ENCODE measurements at regions not wholly inside any gene's neighbourhood (a gene's known extent, or its start where the extent isn't known, plus 50 kb on each side); places are given as distances from the start of the nearest gene placed in this dataset.
A peak's percentile ranks its signal among the peaks of the same experiment; 100 is the strongest.

DNA sequence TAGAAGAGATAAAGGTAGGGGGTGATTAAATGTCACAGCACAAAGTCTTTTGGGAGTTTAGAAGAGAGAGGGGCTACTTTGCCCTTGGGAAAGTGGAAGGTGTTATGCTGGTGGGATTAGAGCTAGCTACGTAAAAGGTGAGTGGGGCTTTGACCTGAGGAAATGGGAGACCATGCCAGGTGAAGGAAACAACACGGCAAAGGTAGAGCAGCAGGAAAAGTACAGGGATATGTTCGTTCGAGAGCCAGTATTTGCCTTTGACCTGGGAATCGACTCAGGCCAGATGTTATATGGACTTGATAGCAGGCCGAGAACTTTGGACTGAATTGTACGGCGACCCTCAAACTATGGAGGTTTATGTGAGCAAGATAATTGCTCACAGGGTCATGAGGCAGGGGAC is 55.7 kb upstream of the ACKR3 start:
- TF ChIP-seq Cebpa-rat (IDR thresholded peaks at IDR 0.05) = no peak
- H4K20me1 ChIP-seq = no peaks in the 10 kb centered on the region
- H3K4me3 ChIP-seq = no peak overlapping the region

GRCh38 chr2:236516708-236517107 is 52.9 kb upstream of the ACKR3 start:
- Histone ChIP-seq H3K4me2 (peak overlapping the region in 4 of 11 experiments; percentile 1 to 76 (median 76); a peak in 2 of 22 replicates), H3K9me3 (replicated peaks in 1 of 11) (no peaks in the 10 kb centered on the region), H3K36me3 (no peaks in the 10 kb centered on the region), H4K20me1 (no peaks in the 10 kb centered on the region), H3K4me3 (no peak overlapping the region), H3K9ac (no peak overlapping the region), H3K27me3 (no peaks in the 10 kb centered on the region), H3K4me1 (peaks cover 22 to 41% (median 29%) of the 10 kb centered on the region in 10 experiments), H3K27ac (no peak overlapping the region)
- no peak for TF ChIP-seq Cebpa-rat (IDR thresholded peaks at IDR 0.05)

More for the DNA sequence above, 55.7 kb upstream of the ACKR3 start:
- Histone ChIP-seq H3K27me3 (no peaks in the 10 kb centered on the region), H3K9ac (no peak overlapping the region), H3K27ac (no peak overlapping the region), H3K4me1 (peaks cover 24 to 44% (median 28%) of the 10 kb centered on the region in 10 experiments), H3K36me3 (no peaks in the 10 kb centered on the region), H3K9me3 (replicated peaks in 1 of 11) (no peaks in the 10 kb centered on the region), H3K4me2 (0 out of 22 replicates have a peak overlapping the region, but pooled peaks of 1 of the 11 experiments have one; percentile 63)

- no peak overlapping the region for H3K4me3 ChIP-seq
- peak overlapping the region in 5 of 11 experiments; percentile 5 to 28 (median 13); a peak in 5 of 22 replicates for H3K27ac ChIP-seq
- peaks cover 22 to 39% (median 30%) of the 10 kb centered on the region in 10 experiments for H3K4me1 ChIP-seq
- TF ChIP-seq Cebpa-rat (IDR thresholded peaks at IDR 0.05) = no peak
- no peaks in the 10 kb centered on the region for H3K27me3 ChIP-seq
- H3K9ac ChIP-seq = no peak overlapping the region
- H3K9me3 ChIP-seq (replicated peaks in 1 of 11) = no peaks in the 10 kb centered on the region
- H4K20me1 ChIP-seq = no peaks in the 10 kb centered on the region
- peak overlapping the region; percentile 27 to 76 (median 61) for H3K4me2 ChIP-seq
- H3K36me3 ChIP-seq = no peaks in the 10 kb centered on the region
These were observed 52.2 kb upstream of the ACKR3 start for GRCh38 chr2:236517251-236518031.

All from BLaER1 treated with 17β-estradiol and CSF1 and Interleukin-3, amounts not matched to agents 10 nM and 100 nM (cell line).